NOMO-1 (cell line): ENCODE measurements at regions not wholly inside any gene's neighbourhood (a gene's known extent, or its start where the extent isn't known, plus 50 kb on each side); places are given as distances from the start of the nearest gene placed in this dataset.

Experiments
- DNase-seq, 2 experiments: peaks; one replicate each; lab custom pipeline; 2025; ENCODE audit not compliant: unreplicated experiment in 2 of 2; lab: John Stamatoyannopoulos, UW

DNA sequence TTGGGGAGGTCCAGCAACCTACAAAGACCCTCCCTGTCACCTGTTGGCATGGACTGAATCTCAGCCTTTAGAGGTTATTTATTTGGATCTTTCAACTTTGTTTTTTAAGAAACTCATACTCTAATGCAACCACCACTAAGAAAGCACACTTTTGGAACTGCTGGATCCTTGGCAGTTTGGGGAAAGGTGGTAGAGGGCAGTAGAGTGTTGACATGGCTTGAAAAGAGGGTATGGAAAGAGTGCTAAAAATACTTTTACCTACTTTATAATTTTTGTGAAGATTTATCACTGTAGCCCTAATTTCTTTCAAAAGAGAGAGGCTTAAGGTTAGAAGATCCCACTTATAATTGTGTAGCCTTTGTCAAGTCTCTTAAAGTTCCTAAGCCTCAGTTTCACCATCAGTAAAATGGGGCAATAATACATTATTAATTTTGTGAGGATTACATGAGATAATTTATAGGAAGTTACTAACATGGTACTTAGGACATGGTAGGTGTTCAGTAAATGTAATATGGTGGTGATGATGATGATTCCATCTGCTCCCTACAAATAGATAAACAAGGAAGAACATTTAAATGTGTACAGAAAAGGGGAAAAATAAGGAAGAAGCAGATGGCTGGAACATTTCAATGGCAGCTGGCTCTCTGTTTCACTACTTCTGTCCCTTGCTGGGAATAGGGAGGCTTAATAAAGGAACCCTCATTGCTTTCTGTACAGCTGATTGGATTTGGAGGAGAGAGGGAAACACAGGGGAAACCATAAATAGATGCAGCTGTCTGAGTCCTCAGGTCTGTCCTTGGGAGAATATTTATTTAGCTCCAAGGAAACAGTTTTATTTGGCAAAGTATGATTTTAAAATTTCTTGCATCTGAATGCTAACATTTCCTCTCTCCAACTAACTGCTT, 208.4 kb upstream of the ADAMTS9 start:
- no peak for DNase-seq

DNA sequence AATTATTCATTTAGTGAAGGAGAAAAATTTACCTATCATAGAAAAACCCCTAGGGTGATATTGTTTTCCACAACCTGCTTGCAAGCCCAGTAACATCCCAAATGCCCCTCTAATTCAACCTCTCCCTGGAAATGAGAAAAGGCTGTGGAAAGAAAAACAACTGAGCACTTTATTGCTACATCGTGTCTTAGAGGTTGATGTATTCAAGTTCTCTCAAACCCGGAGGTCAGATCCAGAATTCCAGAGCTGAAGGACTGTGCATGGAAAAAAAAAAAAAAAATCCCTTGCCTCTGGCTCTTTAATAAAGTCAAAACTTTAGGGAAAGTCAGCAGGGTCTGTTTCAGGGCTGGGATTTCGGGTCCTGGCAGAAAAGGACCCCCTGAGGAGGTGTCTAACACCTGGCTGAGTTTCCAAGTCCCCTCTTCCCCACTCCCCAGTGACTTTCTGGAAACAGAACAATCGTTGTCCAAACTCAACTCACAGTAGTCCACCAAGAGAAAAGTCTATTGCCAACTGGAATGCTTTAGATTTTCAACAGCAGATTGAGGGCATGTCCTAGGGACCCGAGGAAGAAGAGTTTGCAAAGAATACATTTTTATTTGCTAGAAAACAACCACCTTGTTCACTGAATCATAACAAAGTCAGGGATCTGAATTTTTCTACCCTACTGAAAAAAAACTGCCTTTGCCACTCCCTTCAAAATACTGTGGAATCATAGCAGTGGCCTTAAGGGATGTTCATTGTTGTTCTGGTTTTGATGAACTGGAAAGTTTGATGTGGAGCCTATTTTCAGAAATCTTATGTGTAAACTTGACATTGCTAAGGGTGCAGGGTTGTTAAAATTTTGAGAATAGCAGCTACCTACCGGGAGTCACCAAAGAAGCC, 207.5 kb upstream of the ADAMTS9 start:
- DNase-seq = no peak

DNA sequence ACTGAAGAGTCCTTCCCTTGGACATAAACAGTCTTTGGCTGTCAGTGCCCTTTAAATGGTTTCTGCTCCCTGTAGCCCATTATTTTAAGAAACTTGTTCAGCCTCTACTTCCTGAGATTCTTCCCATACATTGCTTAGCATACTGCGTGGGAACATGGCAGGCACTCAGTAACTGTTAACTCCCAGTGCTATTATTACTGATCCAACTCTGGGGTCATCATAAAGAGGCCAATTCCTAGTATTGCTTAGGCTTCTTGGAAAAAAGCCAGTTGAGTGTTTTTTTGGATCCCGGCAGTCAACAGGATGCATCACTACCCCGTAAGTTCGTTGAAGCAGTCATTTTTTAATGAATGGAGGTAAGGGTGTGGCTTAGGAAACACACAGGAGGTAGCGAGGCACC, 206.2 kb upstream of the ADAMTS9 start:
- DNase-seq = no peak

DNA sequence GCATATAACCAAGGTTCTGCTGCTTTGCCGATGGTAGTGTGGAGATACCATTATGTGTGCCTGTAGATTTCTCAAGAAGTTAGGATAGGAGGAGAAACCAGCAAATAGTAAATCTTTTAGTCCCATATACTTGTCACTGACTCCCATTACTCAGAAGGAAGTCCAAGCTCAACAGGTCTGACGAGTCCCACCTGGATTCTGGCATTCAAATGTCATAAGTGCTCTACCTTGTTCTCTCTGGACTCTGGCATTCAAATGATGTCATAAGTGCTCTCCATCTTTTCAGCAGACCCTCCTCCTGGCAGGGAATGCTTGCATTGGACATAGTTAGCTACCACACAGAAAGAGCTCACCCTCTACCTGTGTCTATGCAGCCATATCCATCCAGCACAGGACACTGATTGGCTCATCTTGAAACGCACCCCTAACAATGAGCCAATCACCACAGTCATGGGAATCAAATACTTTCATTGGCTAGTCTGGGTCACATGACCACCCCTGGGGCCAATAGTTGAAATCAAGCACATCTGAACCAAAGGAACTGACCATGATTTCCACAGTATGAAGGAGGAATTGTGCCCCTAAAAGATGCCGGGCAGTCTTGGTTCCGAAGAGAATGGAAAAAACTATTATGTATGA, 205.0 kb upstream of the ADAMTS9 start:
- no peak for DNase-seq

DNA sequence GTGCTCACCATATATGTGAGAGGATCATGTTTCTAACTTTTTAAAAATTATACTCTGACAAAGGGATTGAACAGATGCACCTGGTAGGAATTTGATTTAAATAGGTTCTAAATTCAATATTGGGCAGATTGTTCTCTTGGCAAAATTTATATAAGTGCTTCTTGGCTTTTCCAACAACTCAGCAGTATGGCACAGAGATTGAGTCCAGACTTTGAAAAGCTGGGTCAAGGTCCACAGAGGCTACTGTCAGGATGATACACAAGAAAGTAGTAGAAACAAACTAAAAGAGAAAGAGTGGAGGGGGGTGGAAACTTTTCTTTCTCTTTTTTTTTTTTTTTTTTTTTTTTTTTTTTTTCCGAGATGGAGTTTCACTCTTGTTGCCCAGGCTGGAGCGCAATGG, 203.2 kb upstream of the ADAMTS9 start:
- DNase-seq = no peak

DNA sequence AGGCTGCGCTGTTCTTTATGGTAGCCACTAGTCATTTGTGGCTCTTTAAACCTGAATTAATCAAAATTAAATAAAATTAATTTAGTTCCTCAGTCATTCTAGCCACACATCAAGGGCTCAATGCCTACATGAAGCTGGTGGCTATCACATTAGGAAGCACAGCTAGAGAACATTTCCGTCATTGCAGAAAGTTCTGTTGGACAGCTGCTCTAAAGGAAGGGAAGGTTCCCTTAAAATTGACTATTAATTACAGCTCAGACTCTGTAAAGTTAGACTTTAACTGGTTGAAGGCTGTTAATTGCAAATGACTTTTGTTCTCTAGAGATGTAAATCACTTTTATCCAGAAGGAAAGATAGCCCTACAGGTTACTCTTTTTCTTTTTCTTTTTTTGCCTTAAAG, 202.7 kb upstream of the ADAMTS9 start:
- DNase-seq = no peak

DNA sequence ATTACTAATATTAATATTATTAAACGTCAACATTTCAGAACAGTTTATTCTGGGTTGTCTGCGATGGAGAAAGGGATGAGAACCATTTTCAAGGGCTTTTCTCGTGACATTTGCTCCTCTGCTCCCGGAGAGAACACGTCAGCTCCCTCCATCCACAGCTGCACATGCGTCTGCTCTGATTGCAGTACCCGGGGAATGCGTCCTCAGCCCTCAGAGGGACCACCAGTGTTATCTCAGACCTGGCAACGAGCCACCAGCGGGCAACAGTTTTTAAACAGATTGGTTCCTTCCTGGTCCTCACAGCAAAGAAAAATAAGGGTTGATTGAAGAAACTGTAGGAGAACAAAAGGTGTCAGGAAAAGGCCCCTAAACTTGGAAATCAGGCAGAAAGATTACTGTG, 202.2 kb upstream of the ADAMTS9 start:
- no peak for DNase-seq

DNA sequence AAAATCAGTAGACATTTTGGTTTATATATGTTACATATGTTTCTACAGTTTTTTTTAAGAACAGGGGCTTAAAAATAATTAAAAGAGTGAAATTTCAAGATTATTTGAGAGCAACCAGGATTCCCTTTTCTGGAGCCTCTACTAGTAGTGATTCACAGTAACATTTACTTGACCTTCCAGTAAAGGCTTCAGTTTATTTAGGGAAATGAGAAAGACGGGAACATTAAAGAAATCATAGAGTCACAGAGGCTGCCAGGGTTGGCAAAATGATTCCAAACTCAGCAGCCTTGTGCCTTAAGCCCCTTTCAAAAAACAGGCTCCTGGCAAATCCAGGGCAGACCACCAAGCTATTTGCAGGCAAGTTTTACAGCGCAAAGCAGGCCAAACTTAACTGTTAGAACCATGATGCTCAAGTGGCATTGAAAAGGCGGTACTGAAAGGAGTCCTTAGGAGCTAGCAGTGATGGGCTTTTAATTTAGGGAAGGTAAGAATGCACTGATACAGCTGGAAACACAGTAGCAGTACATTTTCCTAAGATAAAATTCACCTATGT, 201.1 kb upstream of the ADAMTS9 start:
- DNase-seq = no peak

DNA sequence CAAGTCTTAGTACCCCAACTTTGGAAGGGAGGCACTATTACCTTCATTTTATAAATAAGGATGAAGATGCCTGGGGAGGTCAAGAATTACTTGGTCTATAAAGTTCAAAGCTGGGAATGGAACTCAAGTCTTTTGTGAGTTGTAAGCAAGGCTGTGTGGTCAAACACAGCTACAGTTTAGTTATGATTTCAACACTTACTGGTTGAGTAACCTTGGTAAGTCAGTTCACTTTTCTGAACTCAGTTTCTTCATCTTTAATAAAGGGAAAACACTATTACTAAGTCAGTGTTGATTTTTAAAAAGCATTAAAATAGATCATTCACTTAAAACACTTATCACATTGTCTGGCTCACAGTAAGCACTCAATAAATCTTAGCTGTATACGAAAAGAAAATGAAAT, 200.4 kb upstream of the ADAMTS9 start:
- DNase-seq = no peak

DNA sequence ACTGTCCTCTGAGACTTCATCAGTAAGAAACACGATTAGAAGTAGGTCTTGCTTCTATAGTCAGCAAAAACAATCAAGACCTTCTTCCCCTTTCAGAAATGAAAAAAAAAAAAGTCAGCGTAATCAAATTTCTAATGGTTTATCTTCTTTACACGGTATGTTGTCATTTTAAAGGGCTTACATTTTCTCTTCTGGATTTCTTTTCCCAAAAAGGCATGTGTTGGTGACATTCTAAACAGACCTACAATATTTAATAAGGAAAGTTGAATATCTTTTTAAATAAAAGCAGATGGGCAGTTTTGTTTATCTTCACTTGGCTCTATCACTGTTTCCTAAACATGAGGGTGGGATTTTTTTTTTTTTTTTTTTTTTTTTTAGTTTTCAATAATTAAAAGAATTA, 197.3 kb upstream of the ADAMTS9 start:
- no peak for DNase-seq

DNA sequence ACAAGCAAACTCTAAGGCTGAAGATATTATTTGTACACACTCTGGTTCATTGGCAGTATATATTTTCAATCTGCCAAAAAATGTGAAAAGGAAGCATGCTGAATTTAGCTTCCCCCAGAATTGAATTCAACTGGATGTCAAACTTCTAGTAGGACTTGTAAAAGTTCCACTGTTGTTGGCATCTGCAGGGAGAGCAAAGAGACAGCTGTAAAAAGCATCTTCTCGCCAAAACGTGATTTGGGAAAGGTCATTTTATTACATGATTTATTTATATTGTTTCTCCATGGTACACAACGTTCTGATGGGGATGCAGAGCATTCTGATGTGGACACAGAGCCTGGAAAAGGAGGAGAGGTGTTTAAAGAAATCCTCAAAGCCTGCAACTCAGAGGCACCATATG, 196.7 kb upstream of the ADAMTS9 start:
- no peak for DNase-seq

DNA sequence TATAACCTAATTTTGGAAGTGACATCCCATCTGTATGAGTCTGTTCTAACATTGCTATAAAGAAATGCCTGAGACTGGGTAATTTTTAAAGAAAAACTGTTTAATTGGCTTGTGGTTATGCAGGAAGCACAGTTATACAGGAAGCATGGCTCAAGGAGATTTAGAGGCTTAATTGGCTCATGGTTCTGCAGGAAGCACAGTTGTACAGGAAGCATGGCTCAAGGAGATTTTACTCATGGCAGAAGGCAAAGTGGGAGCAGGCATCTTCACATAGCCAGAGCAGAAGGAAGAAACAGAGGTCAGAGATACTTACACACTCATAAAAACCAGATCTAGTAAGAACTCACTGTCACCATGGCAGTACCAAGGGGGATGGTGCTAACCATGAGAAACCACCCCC, 193.1 kb upstream of the ADAMTS9 start:
- DNase-seq = no peak

DNA sequence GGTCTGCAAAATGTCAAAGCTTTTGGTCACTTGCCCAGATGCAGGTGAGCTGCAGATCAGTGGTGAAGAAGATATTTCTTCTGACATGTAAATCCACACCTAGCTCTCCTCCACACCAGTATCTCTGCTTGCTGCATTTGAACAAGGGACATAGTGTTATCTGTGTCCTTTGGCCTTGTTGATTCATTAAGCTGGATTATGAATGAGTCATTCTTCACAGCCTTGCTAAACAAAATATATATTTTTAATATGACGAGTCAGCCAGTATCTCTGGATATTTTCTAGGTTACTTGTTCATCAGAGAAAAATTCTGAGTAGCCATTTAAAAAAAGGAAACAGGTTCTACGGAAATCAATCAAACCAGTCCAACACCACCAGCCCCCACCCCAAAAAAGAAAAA, 190.6 kb upstream of the ADAMTS9 start:
- DNase-seq = no peak

DNA sequence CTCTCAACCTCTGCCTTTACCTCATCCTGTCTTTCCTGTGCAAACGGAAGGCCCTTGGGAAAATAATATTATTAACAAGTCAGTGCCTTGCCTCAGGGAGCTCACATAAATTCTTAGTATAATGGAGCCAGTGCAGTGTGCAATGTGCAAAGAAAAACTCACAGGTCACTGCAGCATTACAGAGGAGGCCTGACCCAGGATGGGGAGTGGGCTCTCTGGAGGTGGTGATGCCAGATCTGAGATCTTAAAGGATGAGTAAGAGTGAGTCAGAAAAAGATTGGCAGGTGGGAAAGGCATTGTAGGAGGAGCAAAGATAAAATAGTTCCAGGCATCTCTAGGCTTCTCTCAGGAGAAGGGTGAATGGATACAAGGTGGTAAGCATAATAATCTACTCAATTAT, 185.6 kb upstream of the ADAMTS9 start:
- no peak for DNase-seq

DNA sequence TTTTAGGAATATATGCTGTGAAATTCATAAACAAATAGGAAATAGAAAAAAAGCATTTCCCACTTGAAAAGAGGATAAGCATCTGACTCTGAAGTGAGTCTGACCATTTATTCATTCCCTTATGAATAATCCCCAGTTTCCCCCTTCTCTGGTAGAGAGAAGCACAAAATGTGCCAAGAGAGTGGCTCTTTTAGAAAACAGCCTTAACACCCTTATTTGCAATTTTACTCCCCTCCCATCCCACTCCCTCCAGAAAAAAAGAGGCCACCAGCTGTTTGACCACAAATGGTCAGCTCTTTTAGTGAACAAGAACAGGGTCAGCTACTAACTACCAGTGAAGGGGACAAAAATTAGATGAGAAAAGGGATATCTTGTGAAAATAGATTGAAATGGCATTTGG, 184.5 kb upstream of the ADAMTS9 start:
- DNase-seq = no peak

DNA sequence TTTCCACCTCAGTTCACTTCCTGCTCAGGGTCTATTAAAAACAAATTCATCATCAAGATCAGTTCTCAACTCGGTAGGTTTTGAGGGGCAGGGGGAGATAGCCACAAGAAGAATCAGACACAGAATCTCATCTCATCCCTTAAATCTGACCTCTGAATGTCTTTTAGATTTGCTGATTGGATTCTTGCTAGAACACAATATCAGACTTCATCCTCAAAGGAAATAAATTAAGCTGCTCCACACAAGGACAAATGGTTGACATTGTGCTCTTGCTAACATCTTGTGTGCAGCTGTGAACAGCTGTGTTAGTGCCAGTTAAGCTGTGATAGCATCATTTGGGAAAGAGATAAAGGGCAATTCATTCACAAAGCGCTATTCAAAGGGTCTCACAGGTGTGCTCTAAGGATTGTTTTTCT, 184.0 kb upstream of the ADAMTS9 start:
- DNase-seq = no peak

DNA sequence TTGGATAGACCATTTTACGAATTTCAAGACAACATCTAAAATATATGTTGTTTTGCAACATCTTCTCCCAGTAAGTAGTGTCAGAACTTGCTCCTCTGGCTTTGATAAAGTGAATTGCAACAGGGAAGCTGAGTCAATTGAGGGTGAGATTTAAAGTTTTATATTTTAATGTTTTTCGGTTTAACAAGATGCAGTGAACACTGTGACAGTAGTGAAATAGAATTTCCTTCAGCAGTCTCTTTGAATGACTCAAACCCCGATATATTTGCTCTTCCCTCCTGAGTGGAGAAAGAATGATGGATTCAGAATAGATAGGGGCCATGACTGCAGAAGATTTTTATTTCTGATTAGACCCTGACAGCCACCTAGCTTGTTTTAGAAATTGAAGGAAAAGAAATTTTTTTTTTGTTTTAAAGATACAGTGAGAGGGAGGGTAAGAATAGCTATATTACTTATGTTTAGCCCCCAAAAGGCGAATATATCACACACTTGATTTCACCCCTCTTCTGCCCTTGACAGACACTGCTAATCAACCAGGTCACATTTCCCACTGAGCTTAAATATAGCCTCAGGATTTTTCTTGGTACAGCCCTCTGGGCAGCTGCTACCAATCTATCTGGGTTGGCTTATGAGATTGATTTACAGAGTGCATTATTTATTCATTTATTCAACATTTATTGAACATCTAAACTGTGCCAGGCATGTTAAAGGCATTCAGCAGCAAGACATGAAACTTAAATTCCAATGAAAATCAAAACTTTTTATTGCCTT, 183.3 kb upstream of the ADAMTS9 start:
- no peak for DNase-seq

DNA sequence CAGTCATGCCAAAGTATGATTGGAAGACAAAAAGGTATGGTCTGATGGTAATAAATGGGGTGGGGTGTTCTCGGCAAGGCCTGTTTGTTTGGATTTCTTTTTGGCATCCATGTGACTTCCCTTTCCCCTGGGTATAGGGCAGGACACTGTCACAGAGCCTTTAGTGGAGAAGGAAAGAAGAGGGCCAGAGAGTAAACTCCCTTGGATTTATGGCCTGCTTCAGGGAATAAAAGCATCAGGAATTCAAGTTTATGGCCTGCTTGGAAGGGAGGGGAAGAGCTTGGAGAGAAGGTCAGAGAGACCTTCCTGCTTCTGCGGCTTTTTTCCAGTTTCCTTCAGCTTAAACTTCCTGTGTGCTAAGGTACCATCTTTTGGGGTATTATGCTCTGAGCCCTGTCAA, 179.4 kb upstream of the ADAMTS9 start:
- DNase-seq = no peak

DNA sequence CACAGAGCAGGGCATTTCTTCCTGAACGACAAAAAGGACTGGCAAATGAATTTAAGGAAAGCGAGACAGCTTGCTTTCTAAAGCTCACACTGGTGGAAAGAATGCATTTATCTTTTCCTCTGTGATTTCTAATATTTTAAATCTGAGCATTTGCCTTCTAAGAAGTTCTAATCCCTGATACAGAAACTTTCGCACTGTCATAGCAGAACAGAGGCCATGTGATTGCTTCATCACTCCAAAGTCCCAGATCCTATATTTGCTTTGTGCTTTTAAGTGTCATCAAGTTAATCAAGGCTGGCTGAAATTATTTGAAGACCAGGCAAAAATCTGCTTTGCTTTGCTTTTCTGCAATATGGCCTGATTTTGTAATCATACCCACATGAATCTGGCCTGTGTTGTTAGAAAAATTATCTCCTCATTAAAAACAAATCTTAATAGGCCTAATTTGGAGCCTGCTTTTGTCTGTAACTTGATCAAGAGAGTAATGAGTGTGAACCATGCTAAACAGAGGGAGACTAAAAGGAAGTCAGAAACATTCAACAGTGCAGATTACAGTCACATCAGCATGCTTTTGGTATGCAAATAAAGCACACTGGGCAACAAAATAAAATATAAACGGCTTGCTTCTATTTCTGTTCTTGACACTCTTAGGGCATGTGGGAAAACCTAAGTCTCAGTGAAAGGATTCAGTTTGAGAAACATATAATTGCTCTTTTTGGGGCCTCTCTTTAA, 178.2 kb upstream of the ADAMTS9 start:
- DNase-seq = no peak
